ENCODE measurements at regions not wholly inside any gene's neighbourhood (a gene's known extent, or its start where the extent isn't known, plus 50 kb on each side); places are given as distances from the start of the nearest gene placed in this dataset.

DNA sequence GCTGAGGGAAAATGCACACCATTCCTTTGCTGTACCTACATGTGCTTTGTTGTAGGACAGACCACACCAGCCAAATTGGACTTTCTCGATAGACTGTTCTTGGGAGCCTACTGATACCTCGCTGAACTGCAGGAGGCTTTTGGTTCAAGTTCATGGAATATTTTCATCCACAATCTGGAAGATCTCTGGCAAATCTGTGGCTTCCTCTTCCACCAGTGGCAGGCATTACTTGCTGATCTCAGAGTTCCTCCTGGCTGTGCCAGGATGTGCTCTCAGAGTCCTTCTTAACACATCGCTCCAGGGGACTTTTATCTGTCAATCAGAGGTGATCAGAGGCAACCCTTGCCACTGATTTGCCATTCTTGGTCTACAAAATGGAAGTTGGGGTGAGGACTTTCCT is 87.7 kb downstream of the PTGR3 start:
- Histone ChIP-seq H3K4me3 (ENCODE audit: low read depth, low read length) (no peak overlapping the region), H3K27me3 (ENCODE audit: control insufficient read depth, insufficient read depth, low read length) (no peaks in the 10 kb centered on the region), H3K36me3 (ENCODE audit: control insufficient read depth, insufficient read depth, low read length) (no peaks in the 10 kb centered on the region)
- DNase-seq (ENCODE audit: low read depth) (no peak), FAIRE-seq (no peak)
- TF ChIP-seq, protein P1, sequence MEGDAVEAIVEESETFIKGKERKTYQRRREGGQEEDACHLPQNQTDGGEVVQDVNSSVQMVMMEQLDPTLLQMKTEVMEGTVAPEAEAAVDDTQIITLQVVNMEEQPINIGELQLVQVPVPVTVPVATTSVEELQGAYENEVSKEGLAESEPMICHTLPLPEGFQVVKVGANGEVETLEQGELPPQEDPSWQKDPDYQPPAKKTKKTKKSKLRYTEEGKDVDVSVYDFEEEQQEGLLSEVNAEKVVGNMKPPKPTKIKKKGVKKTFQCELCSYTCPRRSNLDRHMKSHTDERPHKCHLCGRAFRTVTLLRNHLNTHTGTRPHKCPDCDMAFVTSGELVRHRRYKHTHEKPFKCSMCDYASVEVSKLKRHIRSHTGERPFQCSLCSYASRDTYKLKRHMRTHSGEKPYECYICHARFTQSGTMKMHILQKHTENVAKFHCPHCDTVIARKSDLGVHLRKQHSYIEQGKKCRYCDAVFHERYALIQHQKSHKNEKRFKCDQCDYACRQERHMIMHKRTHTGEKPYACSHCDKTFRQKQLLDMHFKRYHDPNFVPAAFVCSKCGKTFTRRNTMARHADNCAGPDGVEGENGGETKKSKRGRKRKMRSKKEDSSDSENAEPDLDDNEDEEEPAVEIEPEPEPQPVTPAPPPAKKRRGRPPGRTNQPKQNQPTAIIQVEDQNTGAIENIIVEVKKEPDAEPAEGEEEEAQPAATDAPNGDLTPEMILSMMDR (IDR thresholded peaks at IDR 0.05; ENCODE audit: insufficient read depth, low read length, severe bottlenecking), result no peak

- no peaks in the 10 kb centered on the region for H3K27me3 ChIP-seq (ENCODE audit: control insufficient read depth, insufficient read depth, low read length)
- no peaks in the 10 kb centered on the region for H3K36me3 ChIP-seq (ENCODE audit: control insufficient read depth, insufficient read depth, low read length)
- TF ChIP-seq, protein P1 (IDR thresholded peaks at IDR 0.05; ENCODE audit: insufficient read depth, low read length, severe bottlenecking), result no peak
- DNase-seq (ENCODE audit: low read depth) (no peak), FAIRE-seq (no peak)
- H3K4me3 ChIP-seq (ENCODE audit: low read depth, low read length), result no peak overlapping the region
Measured at GRCh38 chr18:75120521-75120920, 88.4 kb downstream of the PTGR3 start.

DNA sequence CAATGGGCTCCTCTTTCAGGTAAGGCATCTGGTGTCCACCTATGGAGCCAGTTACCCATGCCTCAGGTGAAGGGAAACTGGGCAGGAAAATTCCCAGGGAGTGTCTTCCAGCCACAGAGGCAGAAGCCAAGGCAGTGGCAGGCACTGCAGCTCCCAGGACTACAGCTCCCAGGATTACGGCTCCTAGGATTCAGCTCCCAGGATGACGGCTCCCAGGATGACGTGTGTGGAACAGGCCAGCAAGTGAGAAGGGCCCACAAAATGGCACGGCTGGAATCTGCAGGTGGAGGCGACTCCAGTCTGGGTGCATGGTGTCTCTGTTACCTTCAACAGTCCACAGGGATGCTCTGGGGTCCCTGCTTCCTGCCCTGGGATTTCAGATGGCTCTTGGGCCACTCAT is 92.1 kb downstream of the PTGR3 start:
- Histone ChIP-seq H3K36me3 (ENCODE audit: control insufficient read depth, insufficient read depth, low read length) (no peaks in the 10 kb centered on the region), H3K4me3 (ENCODE audit: low read depth, low read length) (no peak overlapping the region), H3K27me3 (ENCODE audit: control insufficient read depth, insufficient read depth, low read length) (no peaks in the 10 kb centered on the region)
- FAIRE-seq (no peak), DNase-seq (ENCODE audit: low read depth) (no peak)
- TF ChIP-seq, protein P1 (IDR thresholded peaks at IDR 0.05; ENCODE audit: insufficient read depth, low read length, severe bottlenecking), result no peak

GRCh38 chr18:75116165-75116564 is 92.8 kb downstream of the PTGR3 start:
- no peak for DNase-seq (ENCODE audit: low read depth)
- Histone ChIP-seq H3K4me3 (ENCODE audit: low read depth, low read length) (no peak overlapping the region), H3K36me3 (ENCODE audit: control insufficient read depth, insufficient read depth, low read length) (no peaks in the 10 kb centered on the region), H3K27me3 (ENCODE audit: control insufficient read depth, insufficient read depth, low read length) (no peaks in the 10 kb centered on the region)
- TF ChIP-seq, protein P1 (IDR thresholded peaks at IDR 0.05; ENCODE audit: insufficient read depth, low read length, severe bottlenecking), result no peak
- FAIRE-seq, result no peak

DNA sequence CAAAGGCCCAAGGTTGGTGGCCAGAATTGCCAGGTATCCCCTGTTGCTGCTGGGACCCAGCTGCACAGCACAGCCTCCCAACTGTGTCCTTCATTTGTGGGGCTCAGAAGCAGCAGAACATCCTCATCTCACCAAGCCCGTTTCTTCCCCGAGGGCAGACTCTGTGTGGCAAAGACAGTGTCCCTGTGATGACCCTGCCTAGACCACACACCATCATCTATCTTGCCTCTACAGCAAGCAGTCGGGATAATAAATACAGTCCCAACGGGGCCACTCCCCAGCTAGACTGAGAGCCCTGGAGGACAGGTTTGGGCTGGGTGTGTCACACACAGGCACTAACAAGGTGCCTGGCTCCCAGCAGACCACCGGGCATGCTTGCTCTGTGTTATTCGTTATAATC is 93.4 kb downstream of the PTGR3 start:
- no peaks in the 10 kb centered on the region for H3K27me3 ChIP-seq (ENCODE audit: control insufficient read depth, insufficient read depth, low read length)
- no peak overlapping the region for H3K4me3 ChIP-seq (ENCODE audit: low read depth, low read length)
- no peaks in the 10 kb centered on the region for H3K36me3 ChIP-seq (ENCODE audit: control insufficient read depth, insufficient read depth, low read length)
- FAIRE-seq (peak; percentile 23), DNase-seq (ENCODE audit: low read depth) (no peak)
- TF ChIP-seq, protein P1 (IDR thresholded peaks at IDR 0.05; ENCODE audit: insufficient read depth, low read length, severe bottlenecking), result no peak
